ENCODE measurements at regions not wholly inside any gene's neighbourhood (a gene's known extent, or its start where the extent isn't known, plus 50 kb on each side); places are given as distances from the start of the nearest gene placed in this dataset.
"Not testable (repeated sequence)": the region's sequence is repeated elsewhere in the genome, so short reads cannot be mapped to it uniquely, and the experiment has no call there.

DNA sequence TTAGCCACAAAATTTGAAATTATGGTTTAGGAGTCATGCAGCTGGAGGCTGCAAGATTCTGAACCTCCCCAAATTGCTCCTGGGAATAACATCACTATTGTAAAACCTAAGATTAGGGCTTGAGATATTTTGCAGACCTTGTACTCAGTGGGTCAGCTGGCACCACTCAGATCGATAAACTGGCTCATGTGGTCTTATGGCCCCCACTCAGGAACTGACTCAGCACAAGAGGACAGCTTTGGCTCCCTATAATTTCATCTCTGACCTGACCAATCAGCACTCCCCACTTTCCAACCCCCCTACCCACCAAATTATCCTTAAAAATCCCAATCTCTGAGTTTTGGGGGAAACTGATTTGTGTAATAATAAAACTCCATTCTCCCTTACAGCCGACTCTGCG, 161.6 kb downstream of the BRMS1L start:
- no peak for DNase-seq

- DNase-seq = no peak
Observed at GRCh38 chr14:35986219-35986573, 160.1 kb downstream of the BRMS1L start.

- DNase-seq = peak; percentile 47
Observed at GRCh38 chr14:35985474-35986218, 159.5 kb downstream of the BRMS1L start.

- DNase-seq = no peak
Observed at GRCh38 chr14:35979531-35979930, 153.4 kb downstream of the BRMS1L start.

DNA sequence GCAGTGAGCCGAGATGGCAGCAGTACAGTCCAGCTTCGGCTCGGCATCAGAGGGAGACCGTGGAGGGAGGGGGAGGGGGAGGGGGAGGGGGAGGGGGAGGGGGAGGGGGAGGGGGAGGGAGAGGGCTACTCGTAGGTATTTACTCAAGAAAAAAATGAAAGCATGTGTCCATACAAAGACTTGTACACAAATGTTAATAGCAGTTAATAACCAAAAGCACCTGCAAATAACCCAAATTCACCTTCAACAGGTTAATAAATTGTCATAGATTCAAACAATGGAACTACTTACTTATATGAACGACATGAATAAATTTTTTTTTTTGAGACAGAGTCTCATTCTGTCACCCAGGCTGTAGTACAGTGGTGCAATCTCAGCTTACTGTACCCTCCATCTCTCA, 152.4 kb downstream of the BRMS1L start:
- no peak for DNase-seq

DNA sequence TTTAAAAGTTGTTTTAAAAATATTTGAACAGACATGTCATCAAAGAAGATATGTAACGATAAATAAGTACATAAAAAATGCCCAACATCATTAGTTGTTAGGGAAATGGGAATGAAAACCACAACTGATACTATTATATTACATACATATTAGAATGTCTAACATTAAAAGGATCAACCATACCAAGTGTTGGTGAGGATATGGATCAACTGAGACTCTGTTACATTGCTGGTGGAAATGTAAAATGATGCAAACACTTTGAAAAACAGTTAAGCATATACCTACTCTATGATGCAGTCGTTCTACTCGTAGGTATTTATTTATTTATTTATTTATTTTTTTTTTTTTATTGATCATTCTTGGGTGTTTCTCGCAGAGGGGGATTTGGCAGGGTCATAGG, 149.7 kb downstream of the BRMS1L start:
- DNase-seq = no peak

- no peak for DNase-seq
Observed at GRCh38 chr14:35973770-35974169, 147.6 kb downstream of the BRMS1L start.

GRCh38 chr14:35971965-35972630, 146.0 kb downstream of the BRMS1L start:
- no peak for DNase-seq

DNA sequence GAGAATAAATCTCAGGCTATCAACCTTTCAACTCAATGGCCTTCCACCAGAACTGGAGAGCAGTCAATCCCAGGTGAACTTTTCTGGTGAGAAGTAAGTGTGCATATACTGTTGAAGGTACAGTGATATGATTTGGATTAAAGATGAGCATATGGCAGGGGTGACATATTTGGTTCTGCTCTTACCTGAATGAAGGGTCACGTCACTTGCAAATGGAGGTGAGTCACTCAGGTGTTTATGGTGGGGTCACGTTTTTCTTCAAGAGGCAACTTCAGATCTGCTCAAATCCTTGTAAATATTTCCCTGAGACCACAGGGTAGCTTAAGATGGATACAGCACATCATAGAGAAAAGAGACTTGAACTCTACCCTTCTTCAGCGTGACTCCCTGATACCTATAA, 143.2 kb downstream of the BRMS1L start:
- DNase-seq = no peak

GRCh38 chr14:35965400-35965799, 139.3 kb downstream of the BRMS1L start:
- DNase-seq = peak; percentile 59

- no peak for DNase-seq
Observed at GRCh38 chr14:35964697-35965286, 138.7 kb downstream of the BRMS1L start.

DNA sequence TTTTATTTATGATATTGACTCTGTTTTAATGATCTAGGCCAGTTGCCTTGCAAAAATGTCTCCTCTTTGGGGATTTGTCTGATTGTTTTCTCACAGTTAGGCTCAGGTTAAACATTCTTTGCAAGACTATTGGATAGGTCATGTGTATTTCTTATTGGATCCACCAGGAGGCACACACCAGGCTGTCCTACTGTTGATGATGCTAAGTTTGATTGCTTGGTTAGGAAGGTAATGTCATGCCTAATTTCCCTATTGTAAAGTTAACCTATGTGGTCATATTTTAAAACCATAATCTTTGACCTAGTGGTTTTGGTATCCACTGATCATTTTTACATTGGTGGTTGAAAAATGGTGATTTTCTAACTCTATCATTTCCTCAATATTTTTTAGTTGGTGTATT, 137.1 kb downstream of the BRMS1L start:
- DNase-seq = no peak

- no peak for DNase-seq
Observed at GRCh38 chr14:35961697-35962274, 135.6 kb downstream of the BRMS1L start.

DNA sequence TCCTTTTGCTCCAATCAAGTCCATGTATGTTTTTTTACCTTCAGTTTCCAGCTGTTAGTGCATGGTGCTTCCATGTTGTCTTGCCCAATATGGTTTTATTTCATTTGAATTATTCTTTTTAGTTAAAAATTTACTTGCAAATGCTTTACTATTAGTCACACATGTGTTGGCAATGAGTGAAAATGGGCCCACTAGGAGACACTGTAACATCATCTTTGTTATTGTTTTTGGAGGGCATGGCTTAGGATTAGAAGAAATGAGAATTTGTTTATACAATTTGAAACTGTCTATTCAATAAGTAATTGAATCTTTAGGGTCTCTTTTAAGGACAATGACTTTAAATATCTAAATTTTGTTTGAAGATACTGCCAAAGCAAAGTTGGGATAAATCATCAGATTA, 133.7 kb downstream of the BRMS1L start:
- peak; percentile 63 for DNase-seq

GRCh38 chr14:35958499-35958898, 132.4 kb downstream of the BRMS1L start:
- DNase-seq = no peak

DNA sequence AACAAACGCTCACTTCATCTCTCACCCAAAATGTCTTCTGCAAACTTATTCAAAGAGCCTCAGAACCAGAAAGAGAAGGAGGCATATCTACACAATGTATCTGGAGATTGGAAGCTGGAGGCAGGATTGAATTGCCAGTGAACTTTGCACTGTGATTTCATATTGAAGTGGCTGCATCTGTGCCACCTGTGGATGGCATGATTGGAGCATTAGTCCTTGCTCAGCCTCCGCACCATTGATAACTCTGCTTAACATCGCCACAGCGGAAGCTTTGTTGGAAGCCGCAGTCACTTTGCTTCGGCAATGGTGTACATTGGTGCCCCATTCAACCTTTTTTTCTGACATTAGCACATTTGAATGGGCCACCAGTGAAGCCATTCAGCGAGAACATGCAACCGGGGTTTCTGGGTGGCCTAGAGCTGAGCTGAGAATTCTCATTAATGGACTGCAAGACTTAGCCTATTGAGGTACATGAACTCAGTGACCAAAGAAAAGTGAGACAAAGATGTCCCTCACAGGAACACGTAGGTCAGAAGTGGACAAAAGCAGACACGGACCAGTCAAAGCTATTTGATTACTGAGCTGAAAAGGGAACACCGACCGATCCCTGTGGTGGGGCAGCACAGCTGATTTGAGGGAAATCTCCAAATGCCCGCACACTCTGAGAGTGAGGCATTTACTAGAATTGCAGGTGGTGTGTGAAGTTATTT, 130.4 kb downstream of the BRMS1L start:
- no peak for DNase-seq

- no peak for DNase-seq
Observed at GRCh38 chr14:35952584-35952983, 126.4 kb downstream of the BRMS1L start.

- DNase-seq = peak; percentile 98
Observed at GRCh38 chr14:35949920-35950513, 123.9 kb downstream of the BRMS1L start.

GRCh38 chr14:35947983-35948382, 121.8 kb downstream of the BRMS1L start:
- not testable (repeated sequence) for DNase-seq

- DNase-seq = no peak
Observed at GRCh38 chr14:35944847-35945246, 118.7 kb downstream of the BRMS1L start.

- peak; percentile 36 for DNase-seq
Observed at GRCh38 chr14:35940291-35940690, 114.2 kb downstream of the BRMS1L start.

GRCh38 chr14:35938770-35939169, 112.6 kb downstream of the BRMS1L start:
- DNase-seq = no peak

- no peak for DNase-seq
Observed at GRCh38 chr14:35934499-35934898, 108.4 kb downstream of the BRMS1L start.
